Activated CD4-positive, alpha-beta T cell treated with anti-CD3 and anti-CD28 coated beads, Interleukin-10, Interleukin-2, amounts not matched to agents 100 ng/mL and 50 ng/mL, durations not matched to agents 16 hours and 8 hours (primary cell): ENCODE measurements at regions not wholly inside any gene's neighbourhood (a gene's known extent, or its start where the extent isn't known, plus 50 kb on each side); places are given as distances from the start of the nearest gene placed in this dataset.

ENCODE experiments used
- DNase-seq: peaks from one replicate; pipeline ENCODE4 v3.0.0-alpha.2; 2020

DNA sequence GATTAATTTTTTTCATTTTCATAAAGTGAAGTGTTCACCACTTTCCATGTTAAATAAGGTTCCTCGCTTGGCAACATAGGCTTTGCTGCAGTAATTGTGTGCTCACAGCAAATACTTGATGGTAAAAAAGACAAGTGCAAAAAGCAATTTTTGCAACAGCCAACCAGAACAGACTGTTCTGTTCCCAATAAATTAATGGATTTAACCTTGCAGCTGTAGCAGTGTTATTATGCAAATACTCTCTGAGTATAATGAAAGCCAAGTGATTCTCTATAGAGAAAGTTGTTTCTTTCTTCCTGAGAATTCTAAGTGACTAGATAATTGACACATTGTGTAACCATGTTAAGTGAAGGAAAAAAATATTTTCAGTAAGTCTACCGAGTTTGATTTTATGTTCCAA, 183.7 kb upstream of the NAALADL2 start:
- no peak for DNase-seq

DNA sequence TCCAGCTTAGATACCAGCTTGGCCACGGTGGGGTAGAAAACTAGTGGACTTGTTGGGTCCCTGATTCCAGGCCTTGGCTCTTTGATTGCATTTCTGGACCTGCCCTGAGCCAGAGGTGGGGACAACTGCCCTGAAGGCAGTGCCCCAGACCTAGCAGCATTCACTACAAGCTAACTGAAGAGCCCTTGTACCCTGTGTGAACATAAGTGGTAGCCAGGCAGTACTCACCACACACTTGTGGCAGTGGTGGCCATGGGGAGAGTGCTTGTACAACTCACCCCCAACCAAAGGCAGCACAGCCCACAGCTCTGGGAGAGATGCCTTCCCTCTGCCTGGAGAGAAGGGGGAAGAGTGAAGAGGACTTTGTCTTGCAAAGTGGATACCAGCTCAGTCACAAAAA, 177.3 kb upstream of the NAALADL2 start:
- no peak for DNase-seq

DNA sequence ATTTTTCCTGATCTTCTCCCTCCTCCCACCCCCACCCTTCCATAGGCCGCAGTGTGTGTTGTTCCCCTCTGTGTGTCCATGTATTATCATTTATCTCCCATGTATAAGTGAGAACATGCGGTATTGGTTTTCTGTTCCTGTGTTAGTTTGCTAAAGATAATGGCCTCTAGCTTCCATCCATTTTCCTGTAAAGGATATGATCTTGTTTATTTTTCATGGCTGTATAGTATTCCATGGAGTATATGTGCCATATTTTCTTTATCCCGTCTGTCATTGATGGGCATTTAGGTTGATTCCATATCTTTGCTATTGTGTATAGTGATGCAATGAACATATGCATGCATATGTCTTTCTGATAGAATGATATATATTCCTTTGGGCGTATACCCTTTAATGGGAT, 173.3 kb upstream of the NAALADL2 start:
- no peak for DNase-seq

DNA sequence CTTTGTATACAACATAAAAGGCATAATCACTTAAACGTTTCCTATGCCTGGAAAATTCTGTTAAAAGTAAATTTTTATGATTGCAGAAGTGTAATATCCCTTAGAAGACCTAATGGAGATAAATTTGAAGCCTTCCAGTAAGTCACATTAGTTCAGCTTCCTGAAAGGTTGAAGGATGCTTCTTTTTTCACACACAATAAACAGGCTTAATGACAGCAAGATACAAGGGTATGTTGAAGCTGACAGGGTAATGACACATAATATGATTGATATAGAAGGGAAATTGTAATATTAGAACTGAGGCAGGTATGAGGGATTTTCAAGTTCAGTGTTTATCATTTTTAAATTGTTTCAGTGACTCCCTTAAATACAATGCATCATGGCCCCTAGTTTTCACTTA, 161.8 kb upstream of the NAALADL2 start:
- no peak for DNase-seq

DNA sequence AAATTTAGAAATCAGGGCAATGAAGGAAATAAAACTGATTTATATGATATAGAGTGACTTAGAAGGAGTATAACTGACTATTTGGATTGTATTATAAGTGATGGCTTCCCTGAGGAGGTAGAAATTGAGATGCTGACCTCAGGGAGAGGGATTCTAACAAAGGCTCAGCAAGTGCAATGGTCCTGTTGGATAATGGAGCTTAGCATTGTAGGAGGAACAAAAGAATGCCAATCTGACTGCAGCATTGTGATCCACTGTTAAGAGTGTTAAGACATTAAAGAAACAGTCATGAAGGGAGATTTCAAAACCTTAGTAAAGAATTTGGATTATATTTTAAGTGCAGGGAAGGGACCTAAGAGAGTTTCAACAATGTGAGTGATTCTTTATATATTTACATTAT, 158.4 kb upstream of the NAALADL2 start:
- DNase-seq: no peak

DNA sequence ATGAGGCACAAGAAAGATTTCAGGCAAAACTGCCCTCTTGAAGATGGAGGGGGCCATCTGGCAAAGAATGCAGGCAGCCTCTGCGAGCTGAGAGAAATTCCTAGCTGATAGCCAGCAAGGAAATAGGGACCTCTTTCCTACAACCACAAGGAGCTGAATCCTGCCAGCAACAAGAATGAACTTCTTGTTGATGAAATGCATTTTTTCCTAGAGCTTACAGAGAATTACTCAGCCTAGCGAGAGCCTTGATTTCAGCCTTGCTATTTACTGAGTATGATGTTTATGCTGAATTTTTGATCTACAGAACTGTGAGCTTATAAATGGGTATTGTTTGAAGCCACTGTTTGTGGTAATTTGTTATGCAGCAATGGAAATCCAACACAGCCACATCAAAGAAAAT, 148.5 kb upstream of the NAALADL2 start:
- DNase-seq: no peak

DNA sequence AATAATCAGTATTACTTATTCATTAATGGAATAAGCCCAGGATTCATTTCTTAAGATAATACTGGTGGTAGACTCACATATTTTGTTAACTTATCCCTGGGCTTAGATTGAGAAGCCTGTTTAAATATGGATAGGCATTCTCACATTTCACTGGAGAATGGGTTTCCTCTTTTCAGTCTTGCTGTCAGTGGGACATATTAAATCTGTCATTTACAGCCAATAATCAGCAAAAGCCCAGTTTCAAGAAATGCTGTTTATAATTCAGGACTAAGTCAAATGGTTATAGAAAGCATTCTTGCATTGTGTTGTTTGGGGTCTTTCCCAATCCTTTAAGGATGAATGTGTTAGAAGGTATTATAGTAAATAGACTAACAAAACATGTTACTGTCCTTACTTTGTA, 143.7 kb upstream of the NAALADL2 start:
- DNase-seq: no peak

DNA sequence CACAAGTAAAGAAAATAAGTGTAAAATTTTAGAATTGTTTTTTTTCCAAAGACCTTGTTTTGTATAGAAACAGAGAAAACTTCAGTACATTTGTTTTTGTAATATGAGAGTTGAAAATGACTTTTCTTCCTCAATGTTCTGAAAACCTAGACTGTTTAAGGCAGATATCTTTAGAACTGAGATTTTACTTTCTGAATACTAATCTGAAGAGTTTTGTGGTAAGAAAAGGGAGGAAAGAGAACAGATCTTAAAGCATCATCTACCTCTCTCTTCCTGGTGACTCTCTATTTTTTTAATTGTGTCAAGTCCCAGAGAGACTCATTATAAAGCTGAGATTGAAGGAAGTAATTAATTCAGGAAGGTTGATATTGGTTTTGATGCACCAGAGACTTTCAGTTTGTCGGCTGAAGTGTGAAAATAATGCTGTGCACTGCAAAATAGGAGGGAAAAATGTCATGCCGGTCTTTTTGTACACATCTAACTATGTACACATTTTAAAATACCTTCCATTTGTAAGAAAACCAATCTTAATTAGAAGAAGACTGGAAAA, 142.1 kb upstream of the NAALADL2 start:
- DNase-seq: no peak

DNA sequence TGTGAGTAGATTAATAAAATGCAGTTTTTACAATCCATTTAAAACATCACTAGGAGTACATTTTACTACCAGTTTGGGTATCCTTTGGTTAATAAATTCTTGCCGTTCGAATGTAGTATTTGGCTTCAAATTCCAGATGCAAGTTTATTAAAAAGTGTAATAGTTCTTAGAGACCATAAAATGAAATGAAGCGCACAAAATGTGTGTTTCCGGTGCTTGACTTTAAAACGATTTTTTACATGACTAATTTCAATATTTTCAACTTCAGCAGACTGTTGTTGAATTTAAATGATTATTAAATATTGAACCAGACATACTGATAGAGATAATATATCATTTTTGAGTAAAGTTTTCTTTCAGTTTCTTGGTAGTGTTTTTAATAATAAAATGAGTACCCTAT, 138.4 kb upstream of the NAALADL2 start:
- no peak for DNase-seq

DNA sequence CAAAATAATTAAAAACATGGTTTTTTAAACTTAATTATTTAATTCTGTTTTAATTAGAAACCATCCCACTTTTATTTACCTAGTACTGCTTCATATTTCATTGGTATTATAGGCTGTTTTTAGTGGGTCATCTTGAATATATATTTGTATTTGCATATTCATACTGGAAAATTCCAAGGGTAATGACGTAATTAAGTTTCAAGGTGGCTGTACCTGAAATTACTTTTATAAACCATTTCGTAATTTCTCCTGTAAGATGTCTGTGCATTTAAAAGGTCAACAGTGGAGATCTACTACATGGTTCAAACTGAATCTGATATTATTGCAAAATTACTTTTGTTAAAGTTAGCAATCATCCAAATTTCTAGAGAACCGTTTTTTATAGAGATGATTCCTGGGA, 133.8 kb upstream of the NAALADL2 start:
- no peak for DNase-seq

DNA sequence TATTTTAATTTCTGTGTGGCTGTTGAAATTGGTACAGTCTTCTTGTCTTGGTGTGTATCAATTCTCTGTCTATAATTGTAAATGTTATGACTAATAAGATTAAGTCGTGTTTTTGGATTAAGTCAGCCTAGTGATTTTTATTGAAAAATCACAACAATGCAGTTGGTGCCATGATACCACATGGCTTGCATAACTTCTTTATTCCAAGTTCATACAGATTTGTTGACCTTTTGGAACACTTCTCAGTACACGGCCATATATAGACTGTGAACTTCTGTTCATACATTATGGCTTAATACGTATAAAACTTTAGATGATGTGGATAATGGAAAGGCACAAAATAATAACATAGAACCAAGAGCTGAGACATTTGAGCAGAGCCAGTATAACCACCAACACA, 121.2 kb upstream of the NAALADL2 start:
- no peak for DNase-seq

DNA sequence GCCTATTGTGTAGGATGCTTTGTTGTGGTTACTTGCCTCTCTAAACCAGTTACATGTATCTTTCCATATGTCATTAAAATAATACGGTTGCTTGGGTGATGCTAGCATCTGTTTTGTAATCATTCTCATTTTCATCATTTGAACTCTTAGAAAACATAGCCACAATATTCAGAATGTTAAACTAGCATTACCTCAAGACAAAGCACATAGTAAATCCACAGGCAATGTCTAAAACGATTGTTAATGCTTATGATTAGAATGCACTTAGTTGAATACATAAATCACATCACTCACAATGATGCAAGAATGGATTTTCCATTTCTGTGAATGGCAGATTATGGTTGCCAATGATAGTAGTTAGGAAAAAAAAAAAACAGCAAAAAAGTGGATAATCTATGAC, 110.0 kb upstream of the NAALADL2 start:
- no peak for DNase-seq

DNA sequence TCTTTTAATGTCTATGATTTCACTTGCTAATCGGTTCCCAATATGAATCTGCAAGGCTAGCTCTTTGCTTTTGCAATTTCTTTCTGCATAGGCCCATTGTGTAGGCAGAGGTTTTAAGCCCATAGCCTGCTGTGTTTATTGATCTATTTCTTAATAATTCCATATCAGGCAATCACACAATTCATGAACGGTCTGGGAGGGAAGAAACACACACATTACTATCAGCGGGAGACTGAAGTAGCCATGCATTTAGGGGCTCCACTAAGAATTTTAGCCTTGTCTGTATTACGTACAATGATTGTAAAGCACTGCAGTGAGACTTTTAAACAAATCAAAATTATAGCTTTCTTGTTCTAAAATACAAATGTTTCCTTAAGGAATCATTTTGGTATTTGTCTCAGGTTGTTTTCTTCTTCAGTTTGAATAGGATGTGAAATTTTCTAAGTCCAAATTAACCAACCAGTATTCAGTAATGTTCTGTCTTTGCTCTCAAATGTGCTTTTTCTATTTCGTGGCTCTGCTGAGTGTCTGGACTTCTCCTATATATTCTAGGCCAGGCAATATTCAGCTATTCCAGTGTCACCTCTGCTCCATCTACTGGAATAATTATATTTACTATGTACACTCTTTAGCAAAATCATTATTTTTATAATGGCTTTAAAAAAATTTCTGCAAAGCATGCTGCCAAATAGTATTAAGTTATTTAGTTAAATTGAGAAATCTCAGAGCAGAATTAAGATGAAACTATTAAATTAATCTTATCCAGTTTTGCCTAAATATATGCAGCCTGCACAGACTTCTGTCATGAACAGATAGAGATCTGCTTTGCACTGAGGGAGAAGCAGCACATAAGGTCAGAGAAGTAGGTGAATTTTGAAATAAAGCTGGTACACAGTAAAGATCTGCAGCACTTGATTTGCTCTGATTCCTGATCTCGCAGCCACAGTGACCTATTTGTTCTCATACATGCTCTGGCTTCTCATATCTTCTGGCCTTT, 103.0 kb upstream of the NAALADL2 start:
- DNase-seq: no peak

DNA sequence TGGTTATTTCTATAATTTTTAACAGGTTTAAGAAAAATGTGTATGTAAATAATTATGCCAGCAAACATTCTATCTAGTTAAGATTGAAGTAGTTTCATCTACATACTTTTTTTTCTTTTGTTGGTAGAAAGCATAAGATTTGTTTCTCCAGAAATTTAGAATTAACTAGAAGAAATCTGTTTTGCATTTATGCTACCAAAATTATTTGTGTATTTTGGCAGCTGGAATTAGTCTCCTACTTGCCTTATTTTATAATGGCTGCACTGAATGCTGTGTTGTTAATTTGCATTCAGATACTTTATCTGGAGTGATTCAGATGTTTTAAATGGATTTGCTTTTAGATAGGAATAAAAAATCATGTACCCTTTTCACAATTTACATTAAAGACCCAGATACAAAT, 100.2 kb upstream of the NAALADL2 start:
- no peak for DNase-seq

DNA sequence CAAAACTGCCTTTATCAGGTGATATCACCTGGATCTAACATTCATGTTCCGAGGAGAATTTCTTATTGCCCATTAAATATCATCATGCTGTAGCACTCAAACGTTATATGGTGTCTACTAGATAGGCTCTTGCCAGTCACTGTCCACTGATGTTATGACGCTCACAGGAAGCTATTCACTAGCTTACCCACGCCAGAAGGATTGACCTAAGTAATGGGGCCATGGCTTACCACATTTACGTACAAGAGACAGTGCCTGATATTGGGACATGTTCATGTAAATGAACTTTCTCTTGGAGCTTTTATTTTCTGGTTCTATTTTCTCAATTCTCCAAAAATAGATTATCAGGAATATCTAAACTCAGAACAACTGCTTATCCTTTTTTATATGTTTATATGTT, 91.7 kb upstream of the NAALADL2 start:
- DNase-seq: no peak

DNA sequence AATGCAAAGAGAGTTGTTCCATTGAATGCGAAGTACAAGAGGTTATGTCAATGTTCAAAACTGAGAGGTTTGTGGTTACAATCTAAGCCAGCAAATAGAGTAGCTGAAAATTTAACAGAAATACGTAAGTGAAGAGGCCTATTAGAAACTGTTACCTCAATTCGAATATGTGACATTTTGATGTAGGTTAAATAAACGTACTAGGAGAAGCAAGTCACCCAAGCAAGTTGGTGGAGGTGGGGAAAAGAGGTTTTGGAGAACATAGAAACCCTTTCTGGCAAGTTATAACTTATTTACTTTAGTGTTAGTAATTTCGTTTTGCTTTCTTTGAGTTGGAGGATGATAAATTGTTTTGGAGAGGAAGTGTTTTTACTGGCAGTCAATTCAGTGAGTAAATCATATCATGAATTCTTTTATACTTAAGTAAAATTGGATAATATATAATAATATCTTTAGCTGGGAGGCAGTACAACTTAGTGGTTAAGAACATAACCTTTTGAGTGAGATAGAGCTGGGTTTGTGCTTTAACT, 91.2 kb upstream of the NAALADL2 start:
- DNase-seq: no peak

DNA sequence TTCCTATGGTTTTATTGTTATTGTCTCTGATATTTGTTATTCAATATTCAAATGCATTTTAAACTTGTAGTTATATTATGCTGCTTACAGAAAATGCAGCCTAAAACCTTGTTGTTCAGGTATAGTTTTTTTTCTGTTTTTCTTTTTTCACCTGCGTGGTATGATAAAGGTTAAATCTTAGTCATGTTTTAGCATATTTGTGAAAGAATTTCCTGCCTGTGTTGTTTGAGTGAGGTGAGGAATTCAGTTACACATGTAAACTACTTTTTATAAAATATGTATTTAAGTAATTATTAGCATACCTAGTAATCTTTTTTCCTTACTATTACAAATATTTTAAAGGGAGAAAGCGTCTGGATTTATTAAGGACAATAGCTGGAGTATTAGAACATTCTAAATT, 90.0 kb upstream of the NAALADL2 start:
- DNase-seq: no peak

DNA sequence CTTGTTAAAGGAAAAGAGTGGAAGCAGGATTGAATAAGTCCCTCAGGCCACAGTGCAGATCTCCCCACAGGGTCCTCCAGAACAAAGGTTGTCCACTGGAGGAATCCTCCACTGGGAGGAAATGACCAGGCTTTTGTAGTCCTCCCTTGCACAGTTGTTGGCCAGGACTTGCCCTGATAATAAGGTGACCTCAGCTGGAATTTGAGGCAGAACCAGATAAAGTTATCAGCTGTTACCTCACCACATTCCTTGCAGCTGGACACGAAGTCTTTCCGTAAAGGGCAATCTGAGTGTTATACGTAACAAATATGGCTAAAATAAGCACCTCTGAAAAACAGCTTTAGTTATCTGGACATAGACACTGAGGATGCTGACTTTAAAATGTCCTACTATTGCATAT, 83.5 kb upstream of the NAALADL2 start:
- no peak for DNase-seq

DNA sequence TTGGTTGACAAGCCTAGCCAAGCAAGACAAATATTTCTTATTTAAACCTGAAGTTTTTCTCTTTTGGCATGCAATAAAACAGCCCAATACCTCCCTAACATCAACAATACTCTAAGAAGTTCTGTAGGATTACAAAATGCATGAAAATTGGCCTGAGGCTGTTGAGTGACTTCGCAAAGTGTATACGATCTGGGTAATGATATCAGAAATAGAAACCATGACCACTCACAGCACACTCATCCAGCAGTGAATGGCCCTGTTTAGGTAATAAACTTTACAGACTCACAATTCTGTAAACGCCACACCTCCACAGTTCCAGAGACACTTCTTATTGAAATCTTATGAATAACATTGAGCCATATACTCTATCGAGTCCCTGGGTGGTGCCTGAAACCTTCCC, 83.0 kb upstream of the NAALADL2 start:
- no peak for DNase-seq

DNA sequence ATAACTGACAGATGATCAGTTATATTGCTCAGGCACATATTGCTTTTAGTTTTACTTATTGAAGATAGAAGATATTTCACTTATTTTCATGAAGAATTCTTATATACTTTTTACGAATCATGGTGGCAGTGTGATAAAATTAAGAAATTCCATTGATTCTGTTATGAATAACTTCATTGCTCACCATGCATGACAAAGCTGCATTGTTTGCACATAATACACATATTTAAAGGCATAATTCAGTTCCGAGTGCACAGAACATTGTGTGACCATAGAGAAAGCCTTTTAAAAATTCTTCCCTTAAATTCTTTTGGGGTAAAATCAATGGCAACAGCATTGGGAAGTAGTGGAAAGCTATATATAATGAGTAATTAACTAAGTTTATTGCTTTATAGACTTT, 82.5 kb upstream of the NAALADL2 start:
- no peak for DNase-seq

DNA sequence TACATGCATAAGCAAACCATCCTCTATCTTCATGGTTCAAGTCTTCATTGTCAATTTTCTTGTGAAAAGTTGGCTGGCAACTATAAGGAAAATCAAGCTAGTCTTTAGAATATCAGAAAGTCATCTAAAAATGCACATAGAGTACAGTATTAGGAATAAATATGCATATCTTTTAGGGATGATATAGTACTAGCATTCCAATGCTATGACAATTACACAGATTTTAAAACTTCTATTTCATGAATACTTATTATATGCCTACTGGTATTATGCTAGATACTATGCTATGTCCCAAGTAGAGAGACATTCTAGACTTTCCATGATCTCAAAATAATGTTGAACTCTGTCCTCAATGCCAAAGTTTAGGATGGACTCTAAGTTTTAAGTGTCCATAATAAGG, 81.3 kb upstream of the NAALADL2 start:
- no peak for DNase-seq

DNA sequence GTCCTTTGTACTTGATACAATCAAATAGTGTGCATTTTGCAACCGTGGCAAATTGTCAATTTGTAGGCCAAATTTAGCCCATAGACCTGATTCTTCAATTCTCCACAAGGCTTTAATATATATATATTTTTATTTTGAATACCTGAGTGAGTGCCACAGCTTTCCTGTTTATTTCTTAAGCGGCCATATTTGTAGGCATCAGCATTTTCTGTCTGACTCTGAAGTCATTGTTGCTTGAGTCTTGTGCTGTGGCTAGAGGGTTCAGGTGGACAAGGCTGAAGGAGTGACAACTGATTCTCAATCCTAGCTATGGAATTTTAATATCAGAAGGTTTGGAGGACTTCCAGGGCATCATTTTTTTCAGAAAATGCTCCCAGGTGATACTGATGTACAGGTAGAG, 75.6 kb upstream of the NAALADL2 start:
- no peak for DNase-seq

DNA sequence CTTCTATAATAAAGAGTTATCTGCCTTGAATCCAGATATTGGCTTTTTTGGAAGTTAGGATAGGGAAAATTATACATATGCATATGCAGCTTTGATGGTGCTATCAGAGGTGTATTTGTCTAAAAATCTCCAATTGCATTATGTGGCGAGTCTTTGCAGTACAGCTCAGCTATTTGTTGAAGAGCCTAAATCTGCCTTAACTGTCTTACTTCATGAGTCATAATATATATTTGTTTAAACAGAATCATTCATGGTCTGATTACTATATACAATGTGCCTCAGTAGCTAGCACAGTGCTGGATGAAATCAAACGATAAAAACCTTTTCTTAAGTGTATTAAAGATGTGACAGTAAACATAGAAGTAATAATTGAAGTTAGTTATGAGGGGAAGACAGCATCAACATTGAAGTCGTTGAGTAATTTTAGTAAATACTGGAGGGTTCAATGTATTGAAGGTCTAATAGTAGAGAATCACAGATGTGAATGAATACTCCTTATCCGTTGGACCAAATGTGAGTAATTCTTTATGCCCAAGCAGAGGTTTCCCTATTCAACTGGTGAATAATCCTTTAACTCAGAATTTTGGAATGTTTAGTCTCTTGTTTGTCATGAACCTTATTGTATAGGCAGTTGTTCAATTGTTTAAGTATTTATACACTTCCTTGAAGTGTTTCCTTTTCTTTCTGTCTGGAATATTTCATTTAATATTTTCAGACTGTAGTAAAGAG, 74.8 kb upstream of the NAALADL2 start:
- DNase-seq: no peak

DNA sequence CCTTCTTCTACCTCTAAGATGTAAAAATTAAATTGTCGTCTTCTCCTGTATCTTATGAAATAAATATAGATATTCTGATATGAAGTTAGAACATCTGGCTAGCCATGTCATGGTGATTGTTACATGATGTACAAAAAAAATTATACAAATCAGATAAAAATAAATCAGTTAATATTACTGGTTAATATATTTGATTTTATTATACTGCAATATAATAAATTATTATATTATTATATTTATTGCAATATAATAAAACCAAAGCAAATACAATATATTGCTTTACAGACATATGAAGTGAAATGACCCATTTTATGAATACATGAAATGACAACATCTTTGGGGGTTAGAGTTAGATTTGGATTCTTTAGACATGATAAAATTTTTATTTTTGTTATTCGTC, 72.3 kb upstream of the NAALADL2 start:
- DNase-seq: no peak
